Epithelial cell of prostate (primary cell): ENCODE measurements at regions not wholly inside any gene's neighbourhood (a gene's known extent, or its start where the extent isn't known, plus 50 kb on each side); places are given as distances from the start of the nearest gene placed in this dataset.
"Not testable (repeated sequence)": the region's sequence is repeated elsewhere in the genome, so short reads cannot be mapped to it uniquely, and the experiment has no call there.

Source experiments
- DNase-seq: peaks from one replicate; pipeline ENCODE4 v3.0.0-alpha.2; 2011; ENCODE audit warnings: low read depth, low spot score
- H3K27ac ChIP-seq: fragments of 450-650 bp; 2 replicates; pipeline ENCODE4 v1.5.1; 2017; ENCODE audit warnings: mild to moderate bottlenecking

DNA sequence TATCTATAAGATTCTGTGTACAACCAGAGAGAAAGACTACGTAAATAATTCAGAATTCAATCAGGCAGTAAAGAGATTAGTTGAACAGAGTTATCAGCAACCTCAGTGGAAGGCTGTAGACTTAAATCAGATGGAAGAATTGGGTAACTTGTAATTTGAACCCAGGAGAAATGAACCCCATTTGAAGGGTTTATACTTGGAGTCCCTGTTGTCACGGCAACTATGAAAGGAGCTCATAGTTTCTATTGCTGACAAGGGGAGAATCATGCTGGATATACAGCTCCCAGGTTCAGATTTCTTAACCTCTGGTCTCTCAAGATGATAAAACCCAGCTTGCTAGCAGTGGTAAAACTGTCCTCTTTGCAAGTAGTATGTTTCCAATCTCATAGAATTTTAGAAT, 54.4 kb upstream of the BMP4 start:
- H3K27ac ChIP-seq = no peak overlapping the region
- DNase-seq = no peak

DNA sequence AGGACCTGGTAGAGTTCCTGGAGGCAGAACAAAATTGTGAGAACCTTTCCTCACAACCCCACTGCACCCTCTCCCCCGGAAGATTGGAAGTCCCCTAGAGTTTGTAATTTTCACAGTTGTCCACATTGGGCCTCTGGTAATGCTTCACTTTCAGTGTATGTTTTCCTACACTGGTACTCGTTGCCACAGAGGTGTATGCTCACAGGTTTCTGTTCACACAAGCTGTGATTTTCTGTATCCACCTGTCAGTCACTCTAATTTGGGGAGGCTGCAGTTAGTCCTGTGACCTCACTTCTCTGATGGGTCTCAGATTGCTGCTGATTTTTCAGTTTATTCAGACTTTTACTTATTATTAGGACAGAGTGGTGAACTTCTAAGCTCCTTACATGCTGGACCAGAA, 66.4 kb upstream of the BMP4 start:
- no peak overlapping the region for H3K27ac ChIP-seq
- DNase-seq = no peak

DNA sequence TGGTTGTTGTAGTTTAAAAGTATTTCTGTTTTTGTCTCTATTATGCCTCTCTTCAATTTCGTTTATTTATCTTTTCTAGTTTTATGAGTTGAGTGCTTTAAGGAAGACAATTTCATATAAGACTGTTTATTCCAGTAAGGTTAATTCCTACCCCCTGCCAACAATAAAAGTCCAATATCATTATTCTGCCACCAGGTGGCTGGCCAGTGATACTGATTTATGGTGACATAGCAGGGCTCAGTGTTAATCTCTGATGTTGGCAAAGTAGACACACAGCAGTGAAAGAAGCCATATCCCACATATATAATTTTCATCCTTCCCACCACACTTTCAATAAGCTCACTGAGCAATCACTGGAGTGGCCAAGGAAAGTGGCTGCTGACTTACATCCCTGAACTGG, 69.0 kb upstream of the BMP4 start:
- DNase-seq = no peak
- no peak overlapping the region for H3K27ac ChIP-seq

DNA sequence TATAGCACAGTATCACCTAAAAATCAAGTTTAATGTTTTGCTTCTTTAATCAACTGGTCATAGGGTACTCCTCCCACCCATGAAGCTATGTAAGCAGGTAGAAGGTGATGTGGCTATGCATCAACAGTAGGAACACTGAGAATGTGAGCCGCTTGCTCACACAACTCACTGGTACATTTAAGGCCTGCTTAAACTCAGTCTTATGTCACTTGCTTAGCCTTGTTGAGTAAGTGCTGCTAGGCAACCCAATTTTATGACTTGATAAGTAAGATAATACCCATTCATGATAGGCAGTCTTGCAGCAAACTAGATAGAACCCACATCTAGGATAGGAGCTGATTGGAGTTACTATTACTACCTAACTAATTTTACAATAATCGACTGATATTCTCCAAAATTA, 70.0 kb upstream of the BMP4 start:
- DNase-seq = peak; percentile 6

DNA sequence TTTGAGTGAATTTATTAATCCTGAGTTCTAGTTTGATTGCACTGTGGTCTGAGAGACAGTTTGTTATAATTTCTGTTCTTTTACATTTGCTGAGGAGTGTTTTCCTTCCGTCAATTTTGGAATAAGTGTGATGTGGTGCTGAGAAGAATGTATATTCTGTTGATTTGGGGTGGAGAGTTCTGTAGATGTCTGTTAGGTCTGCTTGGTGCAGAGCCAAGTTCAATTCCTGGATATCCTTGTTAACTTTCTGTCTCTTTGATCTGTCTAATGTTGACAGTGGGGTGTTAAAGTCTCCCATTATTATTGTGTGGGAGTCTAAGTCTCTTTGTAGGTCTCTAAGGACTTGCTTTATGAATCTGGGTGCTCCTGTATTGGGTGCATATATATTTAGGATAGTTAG, 74.4 kb upstream of the BMP4 start:
- not testable (repeated sequence) for DNase-seq

More for the DNA sequence above, 70.0 kb upstream of the BMP4 start:
- no peak overlapping the region for H3K27ac ChIP-seq

DNA sequence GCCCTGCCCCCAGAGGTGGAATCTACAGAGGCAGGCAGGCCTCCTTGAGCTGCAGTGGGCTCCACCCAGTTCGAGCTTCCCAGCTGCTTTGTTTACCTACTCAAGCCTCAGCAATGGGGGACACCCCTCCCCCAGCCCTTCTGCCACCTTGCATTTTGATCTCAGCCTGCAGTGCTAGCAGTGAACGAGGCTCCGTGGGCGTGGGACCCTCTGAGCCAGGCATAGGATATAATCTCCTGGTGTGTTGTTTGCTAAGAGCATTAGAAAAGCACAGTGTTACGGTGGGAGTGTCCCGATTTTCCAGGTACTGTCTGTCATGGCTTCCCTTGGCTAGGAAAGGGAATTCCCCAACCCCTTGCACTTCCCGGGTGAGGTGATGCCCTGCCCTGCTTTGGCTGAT, 76.7 kb upstream of the BMP4 start:
- H3K27ac ChIP-seq, DNase-seq: not testable (repeated sequence)

More for the DNA sequence above, 74.4 kb upstream of the BMP4 start:
- not testable (repeated sequence) for H3K27ac ChIP-seq

DNA sequence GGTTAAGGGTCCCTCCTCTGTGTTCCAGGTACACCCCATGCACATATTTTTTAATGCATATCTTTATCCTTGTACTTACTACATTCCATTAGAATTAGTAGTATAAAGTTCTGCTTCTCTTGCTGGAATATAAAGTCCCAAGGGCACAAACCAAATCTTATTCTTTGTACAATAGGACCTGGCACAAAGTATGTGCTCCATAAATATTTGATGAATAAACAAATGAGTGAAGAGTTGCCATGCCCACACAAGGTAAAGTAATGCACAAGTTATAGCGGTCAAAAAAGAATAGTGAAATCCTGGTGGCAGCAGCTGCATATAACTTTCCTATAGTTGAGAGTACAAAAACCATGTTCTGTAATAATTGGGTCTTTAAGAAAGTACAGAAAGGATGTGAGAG, 82.1 kb upstream of the BMP4 start:
- DNase-seq = no peak

DNA sequence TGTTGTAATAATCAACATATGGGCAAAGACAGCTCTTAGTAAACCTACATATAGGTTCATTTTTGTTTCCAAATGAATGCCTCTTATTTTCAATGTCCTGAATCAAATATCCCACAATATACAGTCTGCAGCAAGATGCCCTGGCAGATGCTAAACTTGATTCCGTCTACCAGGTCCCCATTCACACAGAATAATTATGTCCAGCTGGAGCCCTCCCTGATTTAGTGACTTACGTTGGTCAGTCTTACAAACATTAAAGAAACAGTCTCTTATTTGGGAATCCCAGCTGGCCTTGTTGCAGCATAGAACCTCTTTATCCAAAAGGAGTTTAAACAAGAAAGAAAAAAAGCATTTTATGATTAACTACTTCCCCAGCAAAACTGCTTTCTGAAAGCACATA, 82.7 kb upstream of the BMP4 start:
- no peak overlapping the region for H3K27ac ChIP-seq
- DNase-seq = no peak

More for the DNA sequence above, 82.1 kb upstream of the BMP4 start:
- H3K27ac ChIP-seq = no peak overlapping the region

DNA sequence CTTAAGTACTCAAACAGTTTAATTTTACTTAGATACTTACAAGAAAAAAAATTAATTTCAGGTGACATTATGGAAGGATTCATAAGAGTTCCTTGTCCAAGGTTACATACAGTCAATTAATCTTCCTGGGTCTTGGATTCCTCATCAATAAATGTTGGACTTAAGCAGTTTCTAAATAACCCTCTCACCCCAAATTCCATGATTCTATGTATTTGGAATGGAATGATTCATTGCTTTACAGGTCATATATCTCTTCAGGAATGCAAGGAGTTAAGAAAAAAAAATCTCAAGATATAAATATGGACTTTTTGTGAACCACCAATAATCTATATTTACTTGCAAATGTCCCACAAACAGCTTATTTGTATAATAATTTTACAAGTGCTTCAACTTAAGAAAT, 84.2 kb upstream of the BMP4 start:
- no peak for DNase-seq
- H3K27ac ChIP-seq = no peak overlapping the region

DNA sequence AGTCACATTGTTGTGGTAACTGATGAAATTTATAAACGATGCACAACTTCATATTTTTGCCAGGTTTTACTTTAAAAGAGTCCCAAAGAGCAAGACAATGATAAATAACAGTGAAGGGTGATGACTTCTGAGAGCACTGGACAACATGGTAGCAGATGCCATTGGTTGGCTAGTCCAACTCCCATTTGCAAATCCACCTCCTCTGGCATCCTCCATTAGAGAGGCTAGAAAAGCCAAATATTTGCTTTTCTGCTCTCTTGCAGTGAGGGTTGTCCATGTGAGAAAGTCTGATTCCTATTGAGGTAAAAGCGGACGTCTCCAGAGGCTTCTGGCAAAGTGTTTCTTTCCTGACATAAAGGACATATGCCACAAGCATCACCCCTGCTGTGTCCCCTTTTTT, 89.6 kb upstream of the BMP4 start:
- DNase-seq = no peak
- no peak overlapping the region for H3K27ac ChIP-seq

DNA sequence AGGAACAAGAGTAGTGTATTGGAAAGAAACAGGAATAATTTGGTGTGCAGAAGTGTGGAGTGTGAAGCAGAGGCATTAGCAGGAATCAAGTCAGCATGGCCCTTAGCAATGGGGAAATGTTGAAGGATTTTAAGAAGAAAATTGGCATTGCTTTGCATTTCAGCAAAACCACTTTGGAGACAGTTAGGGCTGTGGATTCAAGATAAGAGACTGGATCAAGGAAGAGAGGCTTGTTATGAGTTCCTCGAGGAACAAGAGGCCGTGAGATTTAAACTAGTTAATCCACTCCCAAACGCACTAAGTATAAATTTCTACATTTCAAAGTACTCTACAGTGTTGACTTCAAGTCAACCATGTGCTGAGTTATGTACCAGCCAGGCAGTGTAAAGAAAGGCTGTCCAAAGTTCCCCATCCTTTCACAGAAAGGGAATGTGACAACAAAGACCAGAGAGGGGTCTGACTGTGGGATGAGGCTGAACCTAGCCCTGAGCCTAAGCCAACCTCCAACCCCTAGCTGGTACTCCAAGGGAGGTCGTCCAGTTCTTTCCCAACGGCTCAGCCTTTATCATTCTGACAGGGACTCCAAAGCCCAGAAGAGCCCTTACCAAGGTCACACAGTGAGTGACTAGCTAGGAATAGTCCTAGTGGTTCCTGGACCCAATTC, 91.2 kb upstream of the BMP4 start:
- no peak overlapping the region for H3K27ac ChIP-seq
- DNase-seq = no peak

DNA sequence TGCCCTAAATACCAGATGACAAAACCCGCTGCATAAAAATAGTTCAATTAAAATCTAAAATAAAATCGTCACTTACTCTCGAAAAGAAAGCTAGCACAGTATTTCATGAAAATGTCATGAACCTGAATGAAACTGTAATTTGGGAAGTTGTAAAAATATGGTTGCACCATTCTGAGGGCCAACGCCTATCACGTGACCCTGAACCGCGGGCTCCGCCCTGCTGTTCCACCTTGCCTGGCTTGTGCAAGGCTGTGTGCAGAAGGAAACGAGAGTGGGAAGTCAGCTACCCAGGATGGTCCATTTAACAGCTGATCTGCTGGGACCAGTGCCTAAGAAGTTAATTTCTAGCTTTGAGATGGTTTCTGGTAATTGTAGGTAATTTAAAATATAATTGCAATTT, 91.7 kb upstream of the BMP4 start:
- DNase-seq = no peak
- no peak overlapping the region for H3K27ac ChIP-seq

DNA sequence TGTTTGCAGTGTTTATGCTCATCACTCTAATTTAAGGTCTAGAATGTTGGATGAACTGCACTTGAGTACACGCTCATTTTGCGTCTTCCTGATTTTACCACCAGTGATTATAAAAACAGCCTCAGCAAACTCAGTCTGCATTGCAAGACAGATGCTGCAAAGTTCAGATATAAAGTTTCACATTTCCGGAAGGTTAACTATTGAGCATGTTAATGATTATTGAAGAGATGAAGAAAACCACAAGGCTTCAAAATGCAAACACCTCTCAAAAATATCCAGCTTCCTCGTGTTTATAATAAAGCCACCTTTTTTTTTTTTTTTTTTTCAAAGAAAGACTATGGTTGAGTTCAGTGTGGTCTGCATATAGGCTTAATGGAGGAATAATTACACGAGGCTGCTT, 92.1 kb upstream of the BMP4 start:
- DNase-seq = no peak
- H3K27ac ChIP-seq = no peak overlapping the region

DNA sequence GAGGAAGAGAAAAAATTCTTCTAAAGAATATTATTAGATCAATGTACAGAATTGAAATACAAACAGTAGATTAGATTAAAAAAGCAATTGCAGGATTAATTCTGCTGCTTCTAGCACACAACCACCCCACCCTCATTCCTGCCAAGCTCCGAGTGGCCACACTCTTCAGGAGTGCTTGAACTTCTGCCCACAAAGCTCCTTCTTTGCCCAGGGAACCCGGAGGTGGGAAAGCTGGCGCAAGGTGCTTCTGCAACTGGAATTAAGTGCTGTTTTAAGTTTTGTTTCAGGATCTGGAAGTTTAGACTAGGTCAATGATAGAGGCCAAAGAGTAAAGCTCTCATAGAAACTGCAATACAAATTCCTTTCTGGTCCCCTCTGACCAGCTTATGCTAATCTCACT, 94.1 kb upstream of the BMP4 start:
- no peak overlapping the region for H3K27ac ChIP-seq

DNA sequence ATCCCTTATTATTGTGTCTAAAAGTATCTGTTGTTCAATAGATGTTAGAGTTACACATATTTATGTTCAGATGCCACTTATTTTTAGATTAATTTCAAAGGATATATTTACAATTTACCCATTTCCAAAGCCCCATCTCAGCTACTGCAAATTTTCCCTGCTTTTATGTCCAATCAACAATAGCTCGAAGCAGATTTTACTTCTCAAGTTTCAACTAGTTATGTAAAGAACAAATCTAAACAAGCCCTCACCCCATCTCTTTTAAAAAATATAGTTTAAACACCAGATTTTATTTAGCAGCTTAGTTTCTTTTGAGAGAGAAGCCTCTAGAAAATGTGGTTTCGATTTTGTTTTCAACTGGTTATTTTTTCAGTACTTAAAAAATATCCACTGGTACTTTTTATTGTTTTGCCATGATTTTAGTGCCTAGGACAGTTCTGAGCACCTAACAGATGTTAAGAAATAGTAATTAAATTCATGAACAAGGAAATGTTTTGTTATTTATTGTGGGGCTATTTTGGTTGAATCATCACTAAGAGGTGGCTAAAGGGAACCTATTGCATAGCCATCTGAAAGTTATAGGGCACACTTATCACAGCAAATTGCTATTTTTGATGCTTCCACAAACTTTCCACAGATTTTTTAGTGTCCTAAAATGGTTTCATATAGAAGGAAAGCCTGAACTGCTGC, 96.2 kb upstream of the BMP4 start:
- no peak overlapping the region for H3K27ac ChIP-seq
- DNase-seq = no peak

More for the DNA sequence above, 94.1 kb upstream of the BMP4 start:
- no peak for DNase-seq

DNA sequence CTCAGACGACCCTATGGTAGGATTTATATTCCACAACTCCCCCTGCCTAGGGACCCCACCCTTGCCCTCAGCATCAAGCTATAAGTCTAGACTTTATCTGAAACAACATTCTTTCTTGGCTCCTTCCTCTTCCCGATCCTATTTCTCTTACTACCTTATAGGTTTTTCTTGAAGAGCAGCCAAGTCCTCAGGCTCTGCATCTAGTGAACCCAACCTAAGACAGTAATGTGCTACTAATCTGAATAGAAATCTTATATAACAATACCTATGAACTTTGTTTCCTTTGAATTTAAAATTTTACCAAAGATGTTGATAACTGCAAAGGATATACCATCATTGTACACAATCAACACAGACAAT, 96.7 kb upstream of the BMP4 start:
- DNase-seq = no peak

DNA sequence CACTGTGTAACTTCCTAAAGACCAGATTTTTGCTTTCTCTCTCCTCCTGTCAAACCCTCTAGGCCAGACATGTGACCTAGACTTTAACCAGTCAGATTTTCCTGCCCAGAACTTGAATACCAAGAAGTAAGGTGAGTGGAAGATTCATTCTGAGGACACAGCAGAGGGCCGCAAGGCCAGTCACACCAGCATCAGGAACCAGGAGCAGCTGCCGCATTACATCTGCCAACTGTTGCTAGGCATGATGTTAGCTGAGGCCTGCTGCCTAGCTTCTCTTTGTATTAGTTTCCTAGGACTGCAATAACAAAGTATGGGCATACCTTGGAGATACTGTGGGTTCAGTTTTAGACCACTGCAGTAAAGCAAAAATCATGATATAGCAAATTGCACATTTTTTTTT, 101.9 kb upstream of the BMP4 start:
- H3K27ac ChIP-seq = no peak overlapping the region
- DNase-seq = no peak

More for the DNA sequence above, 96.7 kb upstream of the BMP4 start:
- H3K27ac ChIP-seq = no peak overlapping the region

DNA sequence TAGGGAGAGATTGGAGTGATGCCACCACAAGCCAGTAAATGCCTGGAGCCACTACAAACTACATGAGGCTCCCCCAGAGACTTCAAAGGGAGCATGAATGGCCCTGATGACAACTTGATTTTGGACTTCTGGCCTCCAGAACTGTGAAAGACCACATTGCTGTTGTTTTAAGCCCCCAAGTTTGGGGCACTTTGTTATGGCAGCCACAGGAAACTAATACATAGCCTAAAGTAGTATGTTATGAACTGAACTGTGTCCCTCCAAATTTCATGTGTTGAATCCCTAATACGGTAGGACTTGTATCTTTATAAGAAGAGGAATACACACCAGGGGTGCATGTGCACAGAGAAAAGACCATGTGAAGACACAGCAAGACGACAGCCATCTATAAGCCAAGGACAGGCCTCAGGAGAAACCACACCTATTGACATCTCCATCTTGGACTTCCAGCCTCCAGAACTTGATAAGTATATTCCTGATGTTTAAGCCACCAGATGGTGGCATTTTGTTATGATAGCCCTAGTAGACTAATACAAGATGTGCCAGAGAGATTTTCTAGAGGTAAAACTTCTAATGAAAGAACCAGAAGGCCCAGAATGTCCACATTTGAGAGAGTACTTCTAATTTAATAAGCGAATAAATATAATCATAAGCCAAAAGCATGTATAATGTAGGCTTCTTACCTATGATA, 127.1 kb upstream of the BMP4 start:
- no peak for DNase-seq

DNA sequence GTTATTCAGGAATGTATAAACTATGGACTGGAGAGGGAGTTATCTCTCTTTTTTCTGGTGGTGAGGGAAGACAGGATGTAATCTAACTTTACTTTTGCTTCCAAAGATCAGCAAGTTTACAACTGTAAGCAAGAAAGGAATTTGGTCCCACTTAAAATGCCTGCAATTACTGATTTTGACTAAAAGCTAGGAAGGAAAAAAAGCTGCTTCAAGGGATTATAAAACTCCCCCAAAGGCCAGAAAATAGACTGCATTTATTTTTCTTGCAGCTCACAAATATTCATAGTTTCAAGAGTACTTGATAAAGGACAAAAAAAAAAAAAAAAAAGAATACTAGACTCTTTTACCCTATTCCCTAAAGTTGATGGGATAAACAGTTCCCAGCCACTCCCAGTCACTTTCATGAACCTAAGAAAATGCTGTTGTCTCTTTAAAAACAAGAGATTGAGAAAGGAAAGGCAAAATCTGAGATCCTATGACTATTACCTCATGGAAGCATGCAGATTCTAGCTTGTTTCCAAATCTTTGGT, 128.7 kb upstream of the BMP4 start:
- no peak for DNase-seq
- no peak overlapping the region for H3K27ac ChIP-seq

More for the DNA sequence above, 127.1 kb upstream of the BMP4 start:
- no peak overlapping the region for H3K27ac ChIP-seq

DNA sequence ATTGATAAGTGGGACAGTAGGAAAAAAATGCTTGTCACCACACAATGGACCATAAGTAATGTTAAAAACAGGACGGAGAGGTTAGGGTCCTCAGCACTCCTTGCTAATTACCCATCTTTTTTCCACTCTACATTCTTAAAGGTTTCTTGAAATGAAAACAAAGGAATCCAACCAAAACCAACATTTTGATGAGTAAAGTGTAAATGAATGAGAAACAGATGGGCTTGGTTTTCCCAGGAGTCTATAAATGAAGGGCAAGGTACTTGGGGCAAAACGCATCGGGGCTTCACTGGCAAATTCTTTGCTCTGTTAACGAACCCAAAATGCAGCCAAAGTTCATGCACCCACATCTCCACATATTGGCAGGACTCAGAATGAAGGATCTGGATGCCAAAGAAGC, 129.2 kb upstream of the BMP4 start:
- H3K27ac ChIP-seq = no peak overlapping the region
- no peak for DNase-seq

DNA sequence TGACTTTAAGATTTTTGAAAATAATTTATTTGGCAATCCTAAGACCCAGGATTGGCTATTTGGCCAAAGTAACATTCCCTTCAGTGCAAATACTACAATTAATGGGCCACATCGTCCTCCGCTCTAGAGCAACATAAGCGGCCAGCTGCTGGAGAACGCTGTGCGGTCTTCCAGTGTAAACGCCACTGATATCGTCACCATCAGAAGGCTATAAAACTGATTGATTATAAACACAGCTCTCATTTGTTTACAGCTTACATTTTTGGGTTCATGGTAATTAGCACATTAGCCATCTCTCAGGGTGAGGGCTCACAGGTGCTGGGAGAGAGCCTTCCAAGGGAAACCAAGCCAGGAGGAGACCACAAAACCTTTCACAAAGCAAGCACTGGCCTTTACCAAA, 130.1 kb upstream of the BMP4 start:
- H3K27ac ChIP-seq = no peak overlapping the region
- DNase-seq = no peak
